K562 (cell line): ENCODE measurements at regions not wholly inside any gene's neighbourhood (a gene's known extent, or its start where the extent isn't known, plus 50 kb on each side); places are given as distances from the start of the nearest gene placed in this dataset.

Experiments
- ATAC-seq: fragments of 200-7000 bp; cut with Tn5 transposase; 3 replicates; pipeline ENCODE4 v1.9.1; 2020; ENCODE audit warnings: moderate library complexity
- BruUV-seq: library from RNA; stranded (reverse); fragments of 400-500 nt; replicated peaks from 2 replicates; lab custom pipeline; 2021; lab: Mats Ljungman, UMichigan
- CTCF ChIA-PET: fragments of 300-600 bp; formaldehyde crosslinking; extraction: SDS; loops from one replicate; lab custom pipeline; 2021; ENCODE audit warnings: low intra/inter-chr PET ratio; lab: Yijun Ruan, JAX
- POLR2A ChIA-PET: fragments of 300-600, 350-650 bp; sonication (Branson Sonifier 250); formaldehyde crosslinking; extraction: SDS; loops from one replicate; lab custom pipeline; 2021; ENCODE audit warnings: antibody characterized with exemption, inconsistent platforms; lab: Yijun Ruan, JAX
- DNase-seq, 4 experiments: peaks; one replicate each; pipeline versions ENCODE4 v3.0.0 to v3.0.0-alpha.2; 2011 to 2018; ENCODE audit warnings: low spot score in 3 of 4, mixed read lengths in 3 of 4; ENCODE audit errors: extremely low read depth in 1 of 4
- FAIRE-seq: peaks from 2 replicates; lab custom pipeline; 2011; peaks lifted over from hg19 to GRCh38; lab: Jason Lieb, UNC
- H2AFZ ChIP-seq: 2 replicates; pipeline ENCODE4 v1.6.0; 2011; ENCODE audit warnings: low read depth, low read length, control low read depth, inconsistent platforms
- H3K27ac ChIP-seq: fragments of 200-600 bp; 3 replicates; pipeline ENCODE4 v1.8.0; 2011; ENCODE audit warnings: low read depth, mild to moderate bottlenecking, control low read depth, inconsistent platforms, low read length, moderate library complexity, mixed read lengths; ENCODE audit errors: extremely low read depth
- H3K27me3 ChIP-seq, 2 experiments: fragments of 300-600 bp in 1 of 2; 2 replicates in 1 of 2; 3 replicates in 1 of 2; pipeline versions ENCODE4 v1.6.0 to v1.8.0; 2011; ENCODE audit warnings: inconsistent platforms in 2 of 2, low read length in 2 of 2, mild to moderate bottlenecking in 1 of 2, mixed read lengths in 1 of 2, moderate library complexity in 1 of 2; ENCODE audit not compliant: control insufficient read depth in 2 of 2, insufficient read depth in 2 of 2
- H3K36me3 ChIP-seq: fragments of 300-600 bp; 3 replicates; pipeline ENCODE4 v1.8.0; 2011; ENCODE audit warnings: mild to moderate bottlenecking, low read length, inconsistent platforms; ENCODE audit not compliant: control insufficient read depth, insufficient read depth
- H3K4me1 ChIP-seq, 2 experiments: fragments of 200-600 bp in 1 of 2; replicated peaks in 1 of 2; 2 replicates in 1 of 2; 3 replicates in 1 of 2; pipeline versions ENCODE4 v1.5.1 to v1.8.0; 2011; ENCODE audit warnings: inconsistent platforms in 2 of 2, low read length in 2 of 2, mild to moderate bottlenecking in 1 of 2, mixed read lengths in 1 of 2, moderate library complexity in 1 of 2; ENCODE audit not compliant: control insufficient read depth in 2 of 2, insufficient read depth in 2 of 2
- H3K4me2 ChIP-seq: 2 replicates; pipeline ENCODE4 v1.6.1; 2011; ENCODE audit warnings: low read length, control low read depth, inconsistent platforms, mixed read lengths; ENCODE audit not compliant: insufficient read depth
- H3K4me3 ChIP-seq: fragments of 200-600 bp; sonication (generic), shearing (Covaris generic); 2 replicates; pipeline ENCODE4 v1.5.1; 2016; ENCODE audit warnings: control low read depth, inconsistent platforms
- H3K79me2 ChIP-seq: fragments of 200-600 bp; 3 replicates; pipeline ENCODE4 v1.8.0; 2011; ENCODE audit warnings: low read length, inconsistent platforms; ENCODE audit not compliant: control insufficient read depth, insufficient read depth
- H3K9ac ChIP-seq, 2 experiments: 2 replicates each; pipeline versions ENCODE4 v1.6.0 to v1.6.1; 2011; ENCODE audit warnings: low read depth in 2 of 2, low read length in 2 of 2, control low read depth in 1 of 2, inconsistent platforms in 1 of 2, mild to moderate bottlenecking in 1 of 2, mixed read lengths in 1 of 2; ENCODE audit not compliant: insufficient read depth in 1 of 2
- H3K9me1 ChIP-seq: one replicate; pipeline ENCODE4 v1.6.0; 2011; ENCODE audit warnings: inconsistent platforms, mild to moderate bottlenecking, low read length, moderate library complexity; ENCODE audit not compliant: control insufficient read depth, insufficient read depth
- H3K9me3 ChIP-seq: replicated peaks from 2 replicates; pipeline ENCODE4 v1.5.1; 2011; ENCODE audit warnings: low read depth, low read length, inconsistent platforms; ENCODE audit not compliant: control insufficient read depth, insufficient read depth
- H4K20me1 ChIP-seq: replicated peaks from 2 replicates; pipeline ENCODE4 v1.6.1; 2011; ENCODE audit warnings: low read length, inconsistent platforms, mixed read lengths; ENCODE audit not compliant: control insufficient read depth, insufficient read depth
- BCOR ChIP-seq: fragments of 450-650 bp; IDR thresholded peaks from 2 replicates; pipeline ENCODE4 v1.6.1; 2016
- C11orf30 ChIP-seq: fragments of 450-650 bp; IDR thresholded peaks from 2 replicates; pipeline ENCODE4 v1.6.1; 2016; ENCODE audit warnings: low read depth, mild to moderate bottlenecking
- DDX20 ChIP-seq: fragments of 450-650 bp; IDR thresholded peaks from 2 replicates; pipeline ENCODE4 v1.6.1; 2016; ENCODE audit warnings: missing genetic modification characterization, low read depth, mild to moderate bottlenecking, missing compliant biosample characterization, moderate library complexity
- DIDO1 ChIP-seq: fragments of 450-650 bp; IDR thresholded peaks from 2 replicates; pipeline ENCODE4 v1.6.1; 2016; ENCODE audit warnings: low read depth, missing biosample characterization, missing genetic modification characterization
- ELF2 ChIP-seq: fragments of 250-450 bp; sonication (Bioruptor Pico); IDR thresholded peaks from 2 replicates; pipeline ENCODE4 v1.5.0; 2021; ENCODE audit warnings: mild to moderate bottlenecking
- FOXJ2 ChIP-seq: fragments of 200-800 bp; sonication (Bioruptor generic); IDR thresholded peaks from 2 replicates; pipeline ENCODE4 v1.6.1; 2016; ENCODE audit warnings: missing genetic modification characterization, missing compliant biosample characterization
- GATAD2A ChIP-seq: fragments of 450-650 bp; IDR thresholded peaks from 2 replicates; pipeline ENCODE4 v1.6.1; 2017
- HDAC1 ChIP-seq, 2 experiments: fragments of 450-650 bp; IDR thresholded peaks; 2 replicates each; pipeline ENCODE4 v1.6.1; 2016 to 2017; ENCODE audit warnings: inconsistent platforms in 1 of 2, mild to moderate bottlenecking in 1 of 2, moderate library complexity in 1 of 2
- HNRNPL ChIP-seq: fragments of 200-400 bp; formaldehyde crosslinking; IDR thresholded peaks from 2 replicates; pipeline ENCODE4 v1.6.1; 2017; ENCODE audit warnings: low read depth, mild to moderate bottlenecking, low read length
- KLF6 ChIP-seq: fragments of 250-450 bp; sonication (Bioruptor Pico); IDR thresholded peaks from 2 replicates; pipeline ENCODE4 v1.4.0; 2020; ENCODE audit warnings: mild to moderate bottlenecking, moderate library complexity, borderline replicate concordance
- MAFF ChIP-seq: IDR thresholded peaks from 2 replicates; pipeline ENCODE4 v1.6.1; 2012; ENCODE audit warnings: low read length, improper control_type of control experiment
- MAFG ChIP-seq: fragments of 450-650 bp; conservative IDR thresholded peaks from 2 replicates; pipeline ENCODE4 v1.6.1; 2016; ENCODE audit warnings: missing genetic modification characterization, missing compliant biosample characterization
- MAFK ChIP-seq: IDR thresholded peaks from 2 replicates; pipeline ENCODE4 v1.6.1; 2011; ENCODE audit warnings: low read length, improper control_type of control experiment
- MLLT1 ChIP-seq, 2 experiments: fragments of 450-650 bp; IDR thresholded peaks; 2 replicates each; pipeline ENCODE4 v1.6.1; 2016
- NFE2 ChIP-seq: IDR thresholded peaks from 2 replicates; pipeline ENCODE4 v1.6.1; 2014; ENCODE audit warnings: antibody characterized with exemption, low read depth
- RFX1 ChIP-seq: fragments of 450-650 bp; IDR thresholded peaks from 2 replicates; pipeline ENCODE4 v1.6.1; 2016; ENCODE audit warnings: mild to moderate bottlenecking, moderate library complexity
- SMARCA5 ChIP-seq: fragments of 450-650 bp; IDR thresholded peaks from 2 replicates; pipeline ENCODE4 v1.6.1; 2016
- SMARCB1 ChIP-seq: IDR thresholded peaks from 2 replicates; pipeline ENCODE4 v1.6.1; 2011; ENCODE audit warnings: improper control_type of control experiment, low read depth; ENCODE audit not compliant: insufficient read length
- SREBF2 ChIP-seq: sonication (generic); formaldehyde crosslinking; IDR thresholded peaks from 2 replicates; pipeline ENCODE4 v1.4.0; 2020; ENCODE audit warnings: mild to moderate bottlenecking, missing genetic modification reagents
- TAF15 ChIP-seq: fragments of 200-400 bp; formaldehyde crosslinking; IDR thresholded peaks from 2 replicates; pipeline ENCODE4 v1.6.1; 2017; ENCODE audit warnings: mild to moderate bottlenecking, low read depth, low read length, moderate library complexity
- ZBTB2 ChIP-seq: fragments of 450-650 bp; IDR thresholded peaks from 2 replicates; pipeline ENCODE4 v1.6.1; 2016; ENCODE audit warnings: antibody characterized with exemption
- ZC3H11A ChIP-seq: IDR thresholded peaks from 2 replicates; pipeline ENCODE4 v1.6.1; 2012; ENCODE audit warnings: low read depth, low read length, improper control_type of control experiment
- ZKSCAN3 ChIP-seq: fragments of 250-450 bp; sonication (Bioruptor Pico); IDR thresholded peaks from 2 replicates; pipeline ENCODE4 v1.4.0; 2020
- ZNF79 ChIP-seq: fragments of 250-450 bp; sonication (Bioruptor Pico); IDR thresholded peaks from 2 replicates; pipeline ENCODE4 v1.4.0; 2020; ENCODE audit warnings: low read depth, mild to moderate bottlenecking, moderate library complexity
- WGBS: fragments of 100-300 bp; shearing (Covaris generic); methylation state at CpG from one replicate; pipeline ENCODE4 v1.1.6; 2016; ENCODE audit warnings: low coverage, mixed read lengths; ENCODE audit not compliant: insufficient coverage; ENCODE audit errors: missing lambda C conversion rate; 5-methylcytosine and 5-hydroxymethylcytosine counted together
- in situ Hi-C: fragments of 300-500 bp; cut with MboI; formaldehyde crosslinking; loops from 4 replicates; pipeline ENCODE4 v1.15.0; 2018; ENCODE audit warnings: inconsistent platforms, mixed read lengths
- intact Hi-C: fragments of 100-400 bp; cut with micrococcal nuclease; formaldehyde crosslinking; loops from 2 replicates; pipeline ENCODE4 v1.14.2; 2022
- TF ChIP-seq, protein P1 (sequence below): fragments of 450-650 bp; formaldehyde crosslinking; IDR thresholded peaks from 2 replicates; pipeline ENCODE4 v1.4.0; 2020; ENCODE audit warnings: mild to moderate bottlenecking, mixed read lengths

GRCh38 chr7:17014686-17015085, 132.9 kb upstream of the AGR3 start:
- no peaks in the 10 kb centered on the region for H3K79me2 ChIP-seq
- no peak overlapping the region for H3K27ac ChIP-seq
- CTCF ChIA-PET = interaction anchor here (0.7 kb wide), 1 partner anchor 1274 kb away, joined by 3 read pairs; no protein-coding TSS in a partner anchor
- no peak for ATAC-seq
- H3K9ac ChIP-seq = no peak overlapping the region
- H3K9me1 ChIP-seq = no peaks in the 10 kb centered on the region
- no peak overlapping the region for H3K4me3 ChIP-seq
- H4K20me1 ChIP-seq = no peaks in the 10 kb centered on the region
- no peak for DNase-seq
- in situ Hi-C loops (no loop called here), intact Hi-C loops (no loop called here)
- no peak overlapping the region for H2AFZ ChIP-seq
- FAIRE-seq = no peak
- H3K36me3 ChIP-seq = no peaks in the 10 kb centered on the region
- no peaks in the 10 kb centered on the region for H3K4me1 ChIP-seq
- WGBS = 21% methylated on average over 8 of the region's 8 CpGs
- H3K9me3 ChIP-seq = no peaks in the 10 kb centered on the region
- H3K4me2 ChIP-seq = no peak overlapping the region
- no TSS peak for BruUV-seq
- POLR2A ChIA-PET = no interaction called here
- no peaks in the 10 kb centered on the region for H3K27me3 ChIP-seq
- TF ChIP-seq HDAC1 (IDR thresholded peaks at IDR 0.05) = no peak
- TF ChIP-seq ZBTB2 = no peak
- no peak for TF ChIP-seq ELF2 (CRISPR knock-in tag)
- TF ChIP-seq KLF6 (CRISPR knock-in tag) = no peak
- TF ChIP-seq MAFF = peak; percentile 42; the same call in 1 of the 2 replicates
- no peak for TF ChIP-seq MLLT1 (IDR thresholded peaks at IDR 0.05)
- TF ChIP-seq SMARCB1 = no peak
- no peak for TF ChIP-seq SMARCA5
- TF ChIP-seq ZNF79 (CRISPR knock-in tag) = no peak
- peak; percentile 50; the same call in 1 of the 2 replicates for TF ChIP-seq MAFK
- no peak for TF ChIP-seq DIDO1
- no peak for TF ChIP-seq DDX20 (tag)
- TF ChIP-seq RFX1 = no peak
- peak; percentile 46; the same call in 1 of the 2 replicates for TF ChIP-seq MAFG (tag)
- TF ChIP-seq FOXJ2 (tag) = no peak
- no peak for TF ChIP-seq GATAD2A
- no peak for TF ChIP-seq SREBF2 (CRISPR knock-in tag)
- TF ChIP-seq, protein P1, sequence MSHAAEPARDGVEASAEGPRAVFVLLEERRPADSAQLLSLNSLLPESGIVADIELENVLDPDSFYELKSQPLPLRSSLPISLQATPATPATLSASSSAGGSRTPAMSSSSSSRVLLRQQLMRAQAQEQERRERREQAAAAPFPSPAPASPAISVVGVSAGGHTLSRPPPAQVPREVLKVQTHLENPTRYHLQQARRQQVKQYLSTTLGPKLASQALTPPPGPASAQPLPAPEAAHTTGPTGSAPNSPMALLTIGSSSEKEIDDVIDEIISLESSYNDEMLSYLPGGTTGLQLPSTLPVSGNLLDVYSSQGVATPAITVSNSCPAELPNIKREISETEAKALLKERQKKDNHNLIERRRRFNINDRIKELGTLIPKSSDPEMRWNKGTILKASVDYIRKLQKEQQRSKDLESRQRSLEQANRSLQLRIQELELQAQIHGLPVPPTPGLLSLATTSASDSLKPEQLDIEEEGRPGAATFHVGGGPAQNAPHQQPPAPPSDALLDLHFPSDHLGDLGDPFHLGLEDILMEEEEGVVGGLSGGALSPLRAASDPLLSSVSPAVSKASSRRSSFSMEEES (CRISPR knock-in tag) = no peak
- TF ChIP-seq HNRNPL = no peak
- TF ChIP-seq BCOR = no peak
- TF ChIP-seq C11orf30 = peak; percentile 61
- no peak for TF ChIP-seq TAF15
- TF ChIP-seq NFE2 = no peak
- TF ChIP-seq ZKSCAN3 (CRISPR knock-in tag) = no peak
- TF ChIP-seq ZC3H11A = no peak
